HEK293T (cell line): ENCODE measurements at regions not wholly inside any gene's neighbourhood (a gene's known extent, or its start where the extent isn't known, plus 50 kb on each side); places are given as distances from the start of the nearest gene placed in this dataset.

Experiments
- BHLHE40 ChIP-seq: fragments of 450-650 bp; IDR thresholded peaks from 2 replicates; pipeline ENCODE4 v1.6.1; 2016; ENCODE audit warnings: mild to moderate bottlenecking, moderate library complexity, borderline replicate concordance
- CTBP1 ChIP-seq: fragments of 450-650 bp; IDR thresholded peaks from 2 replicates; pipeline ENCODE4 v1.6.1; 2016; ENCODE audit warnings: borderline replicate concordance
- ELF4 ChIP-seq: fragments of 450-650 bp; IDR thresholded peaks from 2 replicates; pipeline ENCODE4 v1.6.1; 2017; ENCODE audit warnings: antibody characterized with exemption
- FOXK2 ChIP-seq: fragments of 450-650 bp; IDR thresholded peaks from 2 replicates; pipeline ENCODE4 v1.6.1; 2016; ENCODE audit warnings: mild to moderate bottlenecking
- FOXM1 ChIP-seq: fragments of 450-650 bp; IDR thresholded peaks from 2 replicates; pipeline ENCODE4 v1.6.1; 2017; ENCODE audit warnings: mild to moderate bottlenecking, borderline replicate concordance
- HDGF ChIP-seq: fragments of 450-650 bp; IDR thresholded peaks from 2 replicates; pipeline ENCODE4 v1.6.1; 2017; ENCODE audit warnings: antibody characterized with exemption, borderline replicate concordance
- LEF1 ChIP-seq: fragments of 450-650 bp; IDR thresholded peaks from 2 replicates; pipeline ENCODE4 v1.6.1; 2017; ENCODE audit warnings: mild to moderate bottlenecking, borderline replicate concordance
- NFRKB ChIP-seq: fragments of 450-650 bp; IDR thresholded peaks from 2 replicates; pipeline ENCODE4 v1.6.1; 2016; ENCODE audit warnings: mild to moderate bottlenecking, moderate library complexity
- PKNOX1 ChIP-seq: fragments of 450-650 bp; IDR thresholded peaks from 2 replicates; pipeline ENCODE4 v1.6.1; 2016
- SP1 ChIP-seq: fragments of 450-650 bp; IDR thresholded peaks from 2 replicates; pipeline ENCODE4 v1.6.1; 2017
- SUZ12 ChIP-seq: fragments of 450-650 bp; IDR thresholded peaks from 2 replicates; pipeline ENCODE4 v1.6.1; 2016; ENCODE audit warnings: mild to moderate bottlenecking
- TARDBP ChIP-seq: fragments of 450-650 bp; IDR thresholded peaks from 2 replicates; pipeline ENCODE4 v1.6.1; 2016
- ZNF384 ChIP-seq: fragments of 450-650 bp; IDR thresholded peaks from 2 replicates; pipeline ENCODE4 v1.6.1; 2016

GRCh38 chr12:93099792-93100191 lies 170.7 kb upstream of the EEA1 start:
- TF ChIP-seq ELF4 (no peak), NFRKB (no peak), ZNF384 (no peak), SP1 (no peak), FOXM1 (no peak), CTBP1 (no peak), LEF1 (no peak), FOXK2 (no peak), TARDBP (no peak), BHLHE40 (no peak), SUZ12 (no peak), HDGF (no peak), PKNOX1 (no peak)
